H9 (cell line): ENCODE measurements at regions not wholly inside any gene's neighbourhood (a gene's known extent, or its start where the extent isn't known, plus 50 kb on each side); places are given as distances from the start of the nearest gene placed in this dataset.

ENCODE experiments used
- DNase-seq: peaks from one replicate; pipeline ENCODE4 v3.0.0-alpha.2; 2017
- H2AFZ ChIP-seq: one replicate; pipeline ENCODE4 v1.6.1; 2013; ENCODE audit warnings: mild to moderate bottlenecking, low read length, control low read depth, moderate library complexity
- H2AK5ac ChIP-seq: 2 replicates; pipeline ENCODE4 v1.6.1; 2013; ENCODE audit warnings: low read length, control low read depth, mixed read lengths; ENCODE audit not compliant: insufficient read length
- H2BK120ac ChIP-seq: one replicate; pipeline ENCODE4 v1.6.1; 2013; ENCODE audit warnings: low read depth, mild to moderate bottlenecking, low read length, control low read depth, inconsistent platforms; ENCODE audit not compliant: poor library complexity, severe bottlenecking
- H2BK12ac ChIP-seq: 2 replicates; pipeline ENCODE4 v1.6.1; 2013; ENCODE audit warnings: low read length, control low read depth, mixed read lengths, low read depth; ENCODE audit not compliant: insufficient read length
- H2BK15ac ChIP-seq: 2 replicates; pipeline ENCODE4 v1.6.1; 2013; ENCODE audit warnings: low read depth, low read length, control low read depth
- H2BK20ac ChIP-seq: one replicate; pipeline ENCODE4 v1.6.1; 2013; ENCODE audit warnings: low read depth, mild to moderate bottlenecking, low read length, control low read depth, inconsistent platforms; ENCODE audit not compliant: poor library complexity, severe bottlenecking
- H2BK5ac ChIP-seq: 2 replicates; pipeline ENCODE4 v1.6.1; 2013; ENCODE audit warnings: low read length, control low read depth, mixed read lengths; ENCODE audit not compliant: insufficient read length
- H3K14ac ChIP-seq: 2 replicates; pipeline ENCODE4 v1.6.1; 2013; ENCODE audit warnings: low read length, control low read depth; ENCODE audit not compliant: insufficient read depth
- H3K18ac ChIP-seq: 2 replicates; pipeline ENCODE4 v1.6.1; 2013; ENCODE audit warnings: low read depth, mild to moderate bottlenecking, mixed read lengths, low read length, control low read depth; ENCODE audit not compliant: insufficient read length
- H3K23ac ChIP-seq: 2 replicates; pipeline ENCODE4 v1.6.1; 2013; ENCODE audit warnings: low read length, control low read depth, mixed read lengths, low read depth; ENCODE audit not compliant: insufficient read length
- H3K23me2 ChIP-seq: 2 replicates; pipeline ENCODE4 v1.6.1; 2013; ENCODE audit warnings: low read depth, mild to moderate bottlenecking, mixed read lengths, low read length, control low read depth; ENCODE audit not compliant: insufficient read length, poor library complexity, severe bottlenecking
- H3K27ac ChIP-seq: 2 replicates; pipeline ENCODE4 v1.5.1; 2013; ENCODE audit warnings: low read length, control low read depth, mixed read lengths, low read depth; ENCODE audit not compliant: insufficient read length
- H3K27me3 ChIP-seq: 2 replicates; pipeline ENCODE4 v1.6.1; 2013; ENCODE audit warnings: low read length, control low read depth, inconsistent platforms; ENCODE audit not compliant: insufficient read depth
- H3K4ac ChIP-seq: 2 replicates; pipeline ENCODE4 v1.6.1; 2013; ENCODE audit warnings: low read depth, mild to moderate bottlenecking, control low read depth, inconsistent platforms, low read length, moderate library complexity
- H3K4me1 ChIP-seq: 2 replicates; pipeline ENCODE4 v1.6.1; 2013; ENCODE audit warnings: low read length, control low read depth, inconsistent platforms; ENCODE audit not compliant: insufficient read depth
- H3K4me2 ChIP-seq: 2 replicates; pipeline ENCODE4 v1.6.1; 2013; ENCODE audit warnings: low read length, control low read depth, mixed read lengths; ENCODE audit not compliant: insufficient read length, insufficient read depth
- H3K56ac ChIP-seq: 2 replicates; pipeline ENCODE4 v1.6.1; 2013; ENCODE audit warnings: low read depth, mild to moderate bottlenecking, mixed read lengths, low read length, control low read depth; ENCODE audit not compliant: insufficient read length
- H3K79me1 ChIP-seq: 2 replicates; pipeline ENCODE4 v1.6.1; 2013; ENCODE audit warnings: low read depth, mild to moderate bottlenecking, moderate library complexity, low read length, control low read depth, inconsistent platforms; ENCODE audit not compliant: insufficient read depth, poor library complexity, severe bottlenecking
- H3K79me2 ChIP-seq: 2 replicates; pipeline ENCODE4 v1.6.1; 2013; ENCODE audit warnings: low read length, control low read depth, inconsistent platforms; ENCODE audit not compliant: insufficient read depth
- H3K9ac ChIP-seq: 2 replicates; pipeline ENCODE4 v1.6.1; 2013; ENCODE audit warnings: low read length, control low read depth, mixed read lengths; ENCODE audit not compliant: insufficient read length; ENCODE audit errors: extremely low read depth
- H3K9me3 ChIP-seq: one replicate; pipeline ENCODE4 v1.6.1; 2013; ENCODE audit warnings: low read depth, low read length, inconsistent platforms; ENCODE audit not compliant: control insufficient read depth
- H3T11ph ChIP-seq: one replicate; pipeline ENCODE4 v1.6.1; 2013; ENCODE audit warnings: mild to moderate bottlenecking, low read length, control low read depth, inconsistent platforms
- H4K20me1 ChIP-seq: one replicate; pipeline ENCODE4 v1.6.1; 2013; ENCODE audit not compliant: control insufficient read depth, insufficient read length, insufficient read depth
- H4K5ac ChIP-seq: 2 replicates; pipeline ENCODE4 v1.6.1; 2013; ENCODE audit warnings: low read depth, mild to moderate bottlenecking, mixed read lengths, low read length, control low read depth; ENCODE audit not compliant: insufficient read length
- H4K8ac ChIP-seq: replicated peaks from 2 replicates; pipeline ENCODE4 v1.6.1; 2013; ENCODE audit warnings: low read length, control low read depth, mixed read lengths, low read depth; ENCODE audit not compliant: insufficient read length
- H4K91ac ChIP-seq: 2 replicates; pipeline ENCODE4 v1.6.1; 2013; ENCODE audit warnings: low read depth, mild to moderate bottlenecking, moderate library complexity, mixed read lengths, low read length, control low read depth; ENCODE audit not compliant: insufficient read length
- H3K27ac Mint-ChIP-seq, 3 experiments: 2 replicates in 2 of 3; 3 replicates in 1 of 3; pipeline ENCODE4 v1.8.0; 2020 to 2021; ENCODE audit warnings: mixed read lengths in 3 of 3, mild to moderate bottlenecking in 1 of 3, moderate library complexity in 1 of 3
- H3K27me3 Mint-ChIP-seq: 2 replicates; pipeline ENCODE4 v1.8.0; 2021; ENCODE audit warnings: low read depth, mild to moderate bottlenecking, moderate library complexity, mixed read lengths
- H3K36me3 Mint-ChIP-seq, 3 experiments: 2 replicates in 2 of 3; 3 replicates in 1 of 3; pipeline ENCODE4 v1.8.0; 2020 to 2021; ENCODE audit warnings: low read depth in 3 of 3, mixed read lengths in 3 of 3; ENCODE audit not compliant: insufficient read depth in 1 of 3
- H3K4me1 Mint-ChIP-seq, 2 experiments: 2 replicates each; pipeline ENCODE4 v1.8.0; 2020; ENCODE audit warnings: mixed read lengths in 2 of 2
- H3K4me3 Mint-ChIP-seq, 2 experiments: 2 replicates in 1 of 2; 3 replicates in 1 of 2; pipeline ENCODE4 v1.8.0; 2020 to 2021; ENCODE audit warnings: mild to moderate bottlenecking in 2 of 2, mixed read lengths in 2 of 2, moderate library complexity in 1 of 2
- H3K9me3 Mint-ChIP-seq, 2 experiments: 2 replicates in 1 of 2; 3 replicates in 1 of 2; pipeline ENCODE4 v1.8.0; 2020; ENCODE audit warnings: mild to moderate bottlenecking in 2 of 2, mixed read lengths in 2 of 2, moderate library complexity in 1 of 2
- WGBS: extraction: QIAGEN DNeasy Blood & Tissue Kit; methylation state at CpG from one replicate; pipeline ENCODE4 v1.1.7; 2013; ENCODE audit warnings: missing lambda C conversion rate, low lambda C conversion rate, mixed read lengths; ENCODE audit not compliant: insufficient read length; ENCODE audit errors: extremely low coverage; 5-methylcytosine and 5-hydroxymethylcytosine counted together
- TF ChIP-seq, protein P1 (sequence below): fragments of 200-600 bp; sonication (generic); conservative IDR thresholded peaks from 3 replicates; pipeline ENCODE4 v1.8.0; 2021; ENCODE audit warnings: antibody characterized with exemption, mild to moderate bottlenecking

DNA sequence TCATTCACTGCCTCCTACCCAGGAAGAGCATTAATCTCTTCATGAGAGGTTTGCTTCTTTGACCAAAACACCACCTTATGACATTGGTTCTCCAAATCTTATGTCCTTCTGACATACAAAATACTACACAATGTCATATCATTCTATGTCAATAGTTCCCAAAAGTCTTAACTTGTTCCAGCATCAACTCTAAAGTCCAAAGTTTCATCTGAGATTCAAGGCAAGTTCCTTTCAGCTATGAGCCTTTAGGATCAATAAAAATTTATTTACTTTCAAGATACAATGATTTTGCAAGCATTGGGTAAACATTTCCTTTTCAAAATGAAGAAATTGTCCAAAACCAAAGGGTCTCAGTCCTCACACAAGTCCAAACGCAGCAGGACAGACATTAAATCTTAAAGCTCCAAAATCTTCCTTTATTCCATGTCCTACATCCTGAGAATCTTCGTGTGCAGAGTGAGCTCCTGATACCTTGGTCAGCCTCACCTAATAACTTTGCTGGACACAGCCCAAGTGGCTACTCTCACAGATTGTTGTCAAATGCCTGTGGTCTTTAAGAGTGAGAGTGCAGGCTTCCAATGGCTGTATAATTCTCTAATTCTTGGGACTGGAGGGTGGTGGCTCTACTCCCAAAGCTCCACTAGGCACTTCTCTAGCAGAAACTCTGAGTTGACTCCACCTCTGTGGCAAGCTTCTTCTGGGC, 1668.2 kb downstream of the HACE1 start:
- H3K79me1 ChIP-seq, result no peaks in the 10 kb centered on the region
- no peaks in the 10 kb centered on the region; the same call in 1 of the 2 replicates for H3K27me3 Mint-ChIP-seq
- H3K23me2 ChIP-seq, result no peaks in the 10 kb centered on the region
- no peak overlapping the region for H2BK12ac ChIP-seq
- H3K9ac ChIP-seq, result no peak overlapping the region
- TF ChIP-seq, protein P1, sequence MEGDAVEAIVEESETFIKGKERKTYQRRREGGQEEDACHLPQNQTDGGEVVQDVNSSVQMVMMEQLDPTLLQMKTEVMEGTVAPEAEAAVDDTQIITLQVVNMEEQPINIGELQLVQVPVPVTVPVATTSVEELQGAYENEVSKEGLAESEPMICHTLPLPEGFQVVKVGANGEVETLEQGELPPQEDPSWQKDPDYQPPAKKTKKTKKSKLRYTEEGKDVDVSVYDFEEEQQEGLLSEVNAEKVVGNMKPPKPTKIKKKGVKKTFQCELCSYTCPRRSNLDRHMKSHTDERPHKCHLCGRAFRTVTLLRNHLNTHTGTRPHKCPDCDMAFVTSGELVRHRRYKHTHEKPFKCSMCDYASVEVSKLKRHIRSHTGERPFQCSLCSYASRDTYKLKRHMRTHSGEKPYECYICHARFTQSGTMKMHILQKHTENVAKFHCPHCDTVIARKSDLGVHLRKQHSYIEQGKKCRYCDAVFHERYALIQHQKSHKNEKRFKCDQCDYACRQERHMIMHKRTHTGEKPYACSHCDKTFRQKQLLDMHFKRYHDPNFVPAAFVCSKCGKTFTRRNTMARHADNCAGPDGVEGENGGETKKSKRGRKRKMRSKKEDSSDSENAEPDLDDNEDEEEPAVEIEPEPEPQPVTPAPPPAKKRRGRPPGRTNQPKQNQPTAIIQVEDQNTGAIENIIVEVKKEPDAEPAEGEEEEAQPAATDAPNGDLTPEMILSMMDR, result no peak
- no peak overlapping the region for H3K56ac ChIP-seq
- H3K9me3 Mint-ChIP-seq, result no peaks in the 10 kb centered on the region; a peak in 1 of 5 replicates
- H4K20me1 ChIP-seq, result no peaks in the 10 kb centered on the region
- no peaks in the 10 kb centered on the region for H3K36me3 Mint-ChIP-seq
- no peaks in the 10 kb centered on the region for H3K4me1 ChIP-seq
- WGBS, result no CpG with 5 or more reads among the region's 2 CpGs
- H3K27ac ChIP-seq, result no peak overlapping the region
- H3K4me2 ChIP-seq, result no peak overlapping the region
- H3T11ph ChIP-seq, result no peak overlapping the region
- no peak overlapping the region for H3K14ac ChIP-seq
- H4K5ac ChIP-seq, result no peak overlapping the region
- no peaks in the 10 kb centered on the region for H3K9me3 ChIP-seq
- H4K8ac ChIP-seq, result no peak overlapping the region
- no peak overlapping the region for H2AFZ ChIP-seq
- H3K18ac ChIP-seq, result no peak overlapping the region
- no peak overlapping the region for H2BK120ac ChIP-seq
- H3K27ac Mint-ChIP-seq, result no peak overlapping the region
- H3K4me3 Mint-ChIP-seq, result no peak overlapping the region
- H2BK20ac ChIP-seq, result no peak overlapping the region
- H2AK5ac ChIP-seq, result no peak overlapping the region
- no peaks in the 10 kb centered on the region for H3K4me1 Mint-ChIP-seq
- H3K79me2 ChIP-seq, result no peaks in the 10 kb centered on the region
- no peak overlapping the region for H2BK5ac ChIP-seq
- H4K91ac ChIP-seq, result no peak overlapping the region
- no peaks in the 10 kb centered on the region for H3K27me3 ChIP-seq
- no peak overlapping the region for H3K23ac ChIP-seq
- no peak overlapping the region for H2BK15ac ChIP-seq
- no peak for DNase-seq
- no peak overlapping the region for H3K4ac ChIP-seq
